VCaP (cell line): ENCODE measurements at regions not wholly inside any gene's neighbourhood (a gene's known extent, or its start where the extent isn't known, plus 50 kb on each side); places are given as distances from the start of the nearest gene placed in this dataset.
"Not testable (repeated sequence)": the region's sequence is repeated elsewhere in the genome, so short reads cannot be mapped to it uniquely, and the experiment has no call there.

Source experiments
- H3K27ac ChIP-seq: fragments of 450-650 bp; 2 replicates; pipeline ENCODE4 v1.5.1; 2017
- TF ChIP-seq, protein P1 (sequence below): fragments of 450-650 bp; conservative IDR thresholded peaks from 2 replicates; pipeline ENCODE4 v1.5.1; 2017; ENCODE audit warnings: mild to moderate bottlenecking, moderate library complexity

DNA sequence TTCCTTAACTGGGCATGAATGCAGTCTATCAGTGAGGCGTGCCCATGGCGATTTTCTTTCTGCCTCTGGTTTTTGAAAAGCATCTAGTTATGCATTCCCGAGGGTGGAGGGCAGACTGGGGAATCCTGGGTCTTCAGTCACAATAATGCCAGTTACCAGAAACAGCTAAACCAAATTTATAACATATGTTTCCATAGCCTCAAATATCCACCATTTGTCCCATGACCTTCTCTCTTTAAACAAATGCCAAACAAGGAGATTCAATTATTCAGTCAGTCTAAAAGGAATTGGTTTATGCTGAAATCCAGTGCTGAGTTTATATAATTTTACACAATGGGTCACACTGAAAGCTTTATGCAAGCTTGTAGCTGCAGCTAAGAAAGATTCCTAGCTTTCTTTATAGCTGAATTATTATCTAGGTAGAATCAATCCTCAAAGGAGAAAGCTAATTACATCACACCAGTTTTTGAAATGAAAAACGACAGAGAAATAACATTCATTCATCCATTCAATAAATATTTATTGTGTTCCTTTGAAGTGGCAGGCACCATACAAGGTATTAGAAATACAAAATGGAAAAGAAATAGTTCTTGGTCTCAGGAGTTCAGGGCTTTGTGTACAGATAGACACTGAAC is 131.3 kb upstream of the RAP1B start:
- no peak overlapping the region for H3K27ac ChIP-seq
- TF ChIP-seq, protein P1, sequence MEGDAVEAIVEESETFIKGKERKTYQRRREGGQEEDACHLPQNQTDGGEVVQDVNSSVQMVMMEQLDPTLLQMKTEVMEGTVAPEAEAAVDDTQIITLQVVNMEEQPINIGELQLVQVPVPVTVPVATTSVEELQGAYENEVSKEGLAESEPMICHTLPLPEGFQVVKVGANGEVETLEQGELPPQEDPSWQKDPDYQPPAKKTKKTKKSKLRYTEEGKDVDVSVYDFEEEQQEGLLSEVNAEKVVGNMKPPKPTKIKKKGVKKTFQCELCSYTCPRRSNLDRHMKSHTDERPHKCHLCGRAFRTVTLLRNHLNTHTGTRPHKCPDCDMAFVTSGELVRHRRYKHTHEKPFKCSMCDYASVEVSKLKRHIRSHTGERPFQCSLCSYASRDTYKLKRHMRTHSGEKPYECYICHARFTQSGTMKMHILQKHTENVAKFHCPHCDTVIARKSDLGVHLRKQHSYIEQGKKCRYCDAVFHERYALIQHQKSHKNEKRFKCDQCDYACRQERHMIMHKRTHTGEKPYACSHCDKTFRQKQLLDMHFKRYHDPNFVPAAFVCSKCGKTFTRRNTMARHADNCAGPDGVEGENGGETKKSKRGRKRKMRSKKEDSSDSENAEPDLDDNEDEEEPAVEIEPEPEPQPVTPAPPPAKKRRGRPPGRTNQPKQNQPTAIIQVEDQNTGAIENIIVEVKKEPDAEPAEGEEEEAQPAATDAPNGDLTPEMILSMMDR: no peak

- TF ChIP-seq, protein P1: no peak
- H3K27ac ChIP-seq: no peak overlapping the region
These were observed 130.8 kb upstream of the RAP1B start for GRCh38 chr12:68479896-68480291.

- TF ChIP-seq, protein P1: no peak
- no peak overlapping the region for H3K27ac ChIP-seq
These were observed 130.2 kb upstream of the RAP1B start for GRCh38 chr12:68480526-68480925.

DNA sequence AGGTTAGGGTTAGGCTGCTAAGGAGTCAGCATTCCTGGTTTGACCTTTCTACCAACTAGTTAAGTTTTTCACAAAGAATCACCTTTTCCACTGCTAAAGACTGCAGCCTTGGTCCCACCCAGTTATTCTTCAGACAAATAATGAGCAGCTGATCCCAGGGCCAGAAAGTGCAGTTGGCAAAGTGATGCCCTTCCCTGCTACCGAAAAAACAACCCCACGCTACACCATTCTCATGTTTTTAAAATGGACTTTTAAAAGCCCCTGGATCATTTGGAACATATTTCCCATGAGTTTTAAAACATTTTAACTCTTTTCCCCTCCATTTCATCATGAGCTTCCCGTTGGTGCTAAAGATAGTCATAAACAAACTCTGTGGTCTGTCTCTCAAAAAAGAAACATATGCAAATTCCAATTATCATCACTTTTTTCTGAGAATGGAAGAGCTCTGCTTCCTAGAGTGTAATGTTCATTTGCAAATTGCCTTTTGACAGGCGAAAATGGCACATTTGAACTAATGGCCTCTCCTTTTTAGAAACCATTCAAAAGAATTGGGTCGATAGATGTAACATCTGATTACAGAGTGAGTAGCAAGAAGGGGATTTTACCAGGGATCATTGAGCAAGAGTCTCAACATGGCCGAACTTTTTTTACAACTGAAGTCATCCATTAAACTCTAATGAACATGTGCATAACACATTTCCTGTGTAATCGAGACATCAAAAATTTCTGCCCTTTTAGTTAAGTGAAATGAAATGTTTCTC is 129.3 kb upstream of the RAP1B start:
- TF ChIP-seq, protein P1: no peak
- no peak overlapping the region for H3K27ac ChIP-seq

DNA sequence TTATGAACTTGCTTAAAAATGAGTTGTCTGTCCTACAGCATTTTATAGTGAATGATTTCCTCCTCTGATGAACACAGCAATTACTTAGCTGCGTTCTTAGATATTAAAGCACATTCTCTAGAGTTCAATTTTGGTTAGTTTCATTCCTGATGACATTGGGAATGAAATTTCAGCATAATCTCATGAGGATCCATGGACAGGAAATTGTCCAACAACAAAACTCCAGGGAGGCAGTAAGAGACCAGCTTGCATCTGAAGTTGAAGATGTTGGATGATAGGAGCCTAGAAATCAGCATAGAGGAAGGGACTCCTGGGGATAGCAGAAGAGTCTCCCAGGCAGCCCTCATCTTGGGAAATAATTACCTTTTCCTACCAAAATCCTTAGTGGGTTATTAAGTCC is 128.7 kb upstream of the RAP1B start:
- TF ChIP-seq, protein P1: no peak

DNA sequence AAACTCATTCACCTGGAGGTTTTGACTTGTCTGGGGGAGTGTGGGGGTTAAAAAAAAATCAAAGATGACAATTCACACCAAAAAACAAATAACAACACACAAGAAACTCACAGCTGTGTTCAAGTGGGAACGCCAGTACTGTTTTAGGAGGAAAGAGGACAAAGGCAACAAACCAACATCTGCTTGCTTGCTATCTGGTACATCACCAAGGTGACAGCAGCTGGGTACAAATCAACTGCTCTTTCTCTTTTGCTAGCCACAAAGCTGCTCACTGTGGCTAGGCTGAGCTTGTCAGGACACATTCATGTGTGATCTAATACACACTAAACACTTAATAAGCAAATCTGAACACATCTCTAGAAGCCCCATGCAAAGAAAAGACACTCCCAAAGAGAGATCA is 128.0 kb upstream of the RAP1B start:
- TF ChIP-seq, protein P1: no peak
- no peak overlapping the region for H3K27ac ChIP-seq

More for the DNA sequence above, 128.7 kb upstream of the RAP1B start:
- no peak overlapping the region for H3K27ac ChIP-seq

DNA sequence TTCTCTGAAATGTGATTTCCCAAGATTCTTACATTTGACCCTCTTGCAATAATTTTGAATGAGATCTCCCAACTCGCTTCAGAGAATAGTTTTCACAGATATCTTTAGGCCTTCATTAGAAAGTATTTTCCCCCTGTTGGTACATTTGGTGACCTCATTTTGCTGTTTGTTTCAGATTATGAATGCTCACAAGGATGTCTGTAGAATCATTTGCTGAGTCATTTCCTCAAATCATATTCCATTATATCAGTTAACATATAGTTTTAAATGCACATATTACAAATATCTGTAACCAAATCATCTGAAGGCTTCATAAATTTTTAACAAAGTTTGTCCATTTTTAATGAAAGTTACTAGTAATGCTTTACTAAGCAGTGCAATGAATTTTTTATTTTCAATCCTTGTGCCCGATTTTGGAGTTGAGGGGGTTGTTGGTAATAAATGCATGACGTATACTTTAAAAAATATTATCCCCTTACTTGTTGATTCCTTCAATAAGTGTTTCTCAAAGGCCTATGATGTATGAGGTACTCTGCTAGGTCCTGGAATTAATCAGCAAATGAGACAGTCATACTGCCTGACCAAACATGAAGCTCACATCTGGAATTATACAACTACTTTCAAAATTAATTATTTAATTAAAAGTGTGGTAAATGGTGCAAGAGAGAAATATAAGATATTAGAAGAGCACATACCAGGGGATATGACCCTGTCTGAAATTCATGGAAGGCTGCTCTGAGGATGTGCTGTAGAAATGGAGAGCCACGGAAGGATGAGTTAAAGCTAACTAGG is 126.9 kb upstream of the RAP1B start:
- H3K27ac ChIP-seq: no peak overlapping the region
- TF ChIP-seq, protein P1: no peak

GRCh38 chr12:68484578-68484977 is 126.1 kb upstream of the RAP1B start:
- H3K27ac ChIP-seq: not testable (repeated sequence)

GRCh38 chr12:68486449-68486848 is 124.2 kb upstream of the RAP1B start:
- H3K27ac ChIP-seq: not testable (repeated sequence)
